H1 (cell line): ENCODE measurements at regions not wholly inside any gene's neighbourhood (a gene's known extent, or its start where the extent isn't known, plus 50 kb on each side); places are given as distances from the start of the nearest gene placed in this dataset.

Experiments
- CTCF ChIA-PET: fragments of 300-600 bp; sonication (Branson Sonifier 250); formaldehyde crosslinking; loops from one replicate; lab custom pipeline; 2021; ENCODE audit not compliant: partially characterized antibody; lab: Charles Lee
- POLR2A ChIA-PET: fragments of 300-600 bp; sonication (Branson Sonifier 250); formaldehyde crosslinking; loops from one replicate; lab custom pipeline; 2021; ENCODE audit warnings: inconsistent platforms; ENCODE audit not compliant: partially characterized antibody; lab: Charles Lee
- DNase-seq, 2 experiments: peaks; one replicate each; pipeline versions ENCODE4 v3.0.0 to v3.0.0-alpha.2; 2010 to 2022; ENCODE audit warnings: low spot score in 2 of 2, low read depth in 1 of 2, mixed read lengths in 1 of 2
- FAIRE-seq: peaks from 2 replicates; lab custom pipeline; 2011; peaks lifted over from hg19 to GRCh38; lab: Jason Lieb, UNC
- H2AFZ ChIP-seq: 2 replicates; pipeline ENCODE4 v1.8.1; 2012; ENCODE audit warnings: low read length, inconsistent platforms
- H2AK5ac ChIP-seq: 2 replicates; pipeline ENCODE4 v1.6.1; 2013; ENCODE audit warnings: low read depth, low read length
- H2BK120ac ChIP-seq: replicated peaks from 2 replicates; pipeline ENCODE3; 2013; ENCODE audit warnings: low read depth, low read length, inconsistent platforms
- H2BK12ac ChIP-seq: 2 replicates; pipeline ENCODE4 v1.6.1; 2013; ENCODE audit warnings: low read depth, low read length
- H2BK15ac ChIP-seq: 2 replicates; pipeline ENCODE4 v1.6.1; 2013; ENCODE audit warnings: low read length
- H2BK20ac ChIP-seq: 2 replicates; pipeline ENCODE4 v1.6.1; 2013; ENCODE audit warnings: low read length
- H2BK5ac ChIP-seq: 2 replicates; pipeline ENCODE4 v1.6.1; 2013; ENCODE audit warnings: low read depth, low read length
- H3K14ac ChIP-seq: 2 replicates; pipeline ENCODE4 v1.6.1; 2013; ENCODE audit warnings: inconsistent platforms; ENCODE audit not compliant: insufficient read length
- H3K18ac ChIP-seq: 2 replicates; pipeline ENCODE4 v1.6.1; 2013; ENCODE audit warnings: low read length; ENCODE audit errors: extremely low read depth
- H3K23ac ChIP-seq: 2 replicates; pipeline ENCODE4 v1.6.1; 2013; ENCODE audit warnings: inconsistent platforms; ENCODE audit not compliant: insufficient read length
- H3K23me2 ChIP-seq: 2 replicates; pipeline ENCODE4 v1.6.1; 2013; ENCODE audit warnings: low read depth, low read length
- H3K27ac ChIP-seq: 2 replicates; pipeline ENCODE4 v1.6.1; 2011; ENCODE audit warnings: low read depth, low read length, inconsistent platforms
- H3K27me3 ChIP-seq, 4 experiments: replicated peaks in 1 of 4; 1 replicate in 1 of 4; 2 replicates in 3 of 4; pipeline versions ENCODE4 v1.6.1 to v1.8.1; 2011 to 2013; ENCODE audit warnings: low read length in 3 of 4, mild to moderate bottlenecking in 3 of 4, inconsistent platforms in 2 of 4, mixed read lengths in 2 of 4, moderate library complexity in 1 of 4; ENCODE audit not compliant: control insufficient read depth in 3 of 4, insufficient read depth in 3 of 4; ENCODE audit errors: extremely low read depth in 1 of 4
- H3K36me3 ChIP-seq, 4 experiments: 2 replicates each; pipeline versions ENCODE4 v1.6.1 to v1.8.1; 2011 to 2013; ENCODE audit warnings: mild to moderate bottlenecking in 4 of 4, low read length in 3 of 4, moderate library complexity in 2 of 4, control low read depth in 1 of 4, inconsistent platforms in 1 of 4; ENCODE audit not compliant: insufficient read depth in 4 of 4, control insufficient read depth in 2 of 4
- H3K4ac ChIP-seq: replicated peaks from 2 replicates; pipeline ENCODE3; 2013; ENCODE audit warnings: low read length, low read depth, mixed read lengths, inconsistent platforms; ENCODE audit not compliant: insufficient read length
- H3K4me1 ChIP-seq, 4 experiments: replicated peaks in 1 of 4; 1 replicate in 1 of 4; 2 replicates in 3 of 4; pipeline versions ENCODE4 v1.6.1 to v1.8.1; 2011 to 2013; ENCODE audit warnings: low read length in 3 of 4, inconsistent platforms in 2 of 4, mixed read lengths in 1 of 4; ENCODE audit not compliant: insufficient read depth in 4 of 4, control insufficient read depth in 3 of 4
- H3K4me2 ChIP-seq, 2 experiments: 2 replicates each; pipeline versions ENCODE4 v1.6.1 to v1.8.1; 2011 to 2013; ENCODE audit warnings: low read depth in 2 of 2, low read length in 2 of 2, control low read depth in 1 of 2, inconsistent platforms in 1 of 2, mild to moderate bottlenecking in 1 of 2; ENCODE audit not compliant: insufficient read depth in 1 of 2
- H3K4me3 ChIP-seq, 4 experiments: fragments of 200-600, 300-600 bp in 1 of 4; sonication (generic), shearing (Covaris generic), sonication (Bioruptor Twin) in 1 of 4; 2 replicates each; pipeline versions ENCODE4 v1.5.1 to v1.8.1; 2011 to 2016; ENCODE audit warnings: low read length in 4 of 4, low read depth in 3 of 4, control low read depth in 2 of 4, inconsistent platforms in 2 of 4, mild to moderate bottlenecking in 2 of 4, mixed read lengths in 1 of 4, moderate library complexity in 1 of 4; ENCODE audit not compliant: insufficient read depth in 2 of 4; ENCODE audit errors: extremely low read depth in 1 of 4
- H3K56ac ChIP-seq: replicated peaks from 2 replicates; pipeline ENCODE3; 2013; ENCODE audit warnings: low read depth, mild to moderate bottlenecking, mixed read lengths, low read length, inconsistent platforms; ENCODE audit not compliant: insufficient read length
- H3K79me1 ChIP-seq: 2 replicates; pipeline ENCODE4 v1.6.1; 2013; ENCODE audit warnings: low read depth, low read length, control low read depth
- H3K79me2 ChIP-seq, 2 experiments: 2 replicates each; pipeline versions ENCODE4 v1.6.1 to v1.8.1; 2012 to 2013; ENCODE audit warnings: low read length in 2 of 2, mild to moderate bottlenecking in 2 of 2, inconsistent platforms in 1 of 2; ENCODE audit not compliant: insufficient read depth in 2 of 2, control insufficient read depth in 1 of 2
- H3K9ac ChIP-seq, 4 experiments: replicated peaks in 1 of 4; 1 replicate in 1 of 4; 2 replicates in 3 of 4; pipeline versions ENCODE4 v1.6.1 to v1.8.1; 2011 to 2013; ENCODE audit warnings: low read depth in 3 of 4, low read length in 3 of 4, control low read depth in 2 of 4, mild to moderate bottlenecking in 2 of 4, moderate library complexity in 2 of 4, inconsistent platforms in 1 of 4; ENCODE audit errors: extremely low read depth in 1 of 4
- H3K9me3 ChIP-seq, 2 experiments: 2 replicates each; pipeline versions ENCODE4 v1.6.1 to v1.8.1; 2012 to 2013; ENCODE audit warnings: mild to moderate bottlenecking in 2 of 2, moderate library complexity in 2 of 2, control low read depth in 1 of 2, inconsistent platforms in 1 of 2, low read depth in 1 of 2, low read length in 1 of 2, mixed read lengths in 1 of 2; ENCODE audit not compliant: insufficient read depth in 2 of 2
- H4K20me1 ChIP-seq, 2 experiments: replicated peaks in 1 of 2; 2 replicates each; pipeline versions ENCODE3 to v1.8.1; 2011 to 2013; ENCODE audit warnings: inconsistent platforms in 2 of 2, low read length in 2 of 2, mild to moderate bottlenecking in 1 of 2; ENCODE audit not compliant: insufficient read depth in 2 of 2, control insufficient read depth in 1 of 2
- H4K5ac ChIP-seq: 2 replicates; pipeline ENCODE4 v1.6.1; 2013; ENCODE audit warnings: low read length, low read depth, mixed read lengths, inconsistent platforms; ENCODE audit not compliant: insufficient read length
- H4K8ac ChIP-seq: 2 replicates; pipeline ENCODE4 v1.8.0; 2013; ENCODE audit warnings: mild to moderate bottlenecking, moderate library complexity, low read length, inconsistent platforms; ENCODE audit not compliant: insufficient read depth; ENCODE audit errors: extremely low read depth
- H4K91ac ChIP-seq: replicated peaks from 2 replicates; pipeline ENCODE3; 2013; ENCODE audit warnings: low read length, mixed read lengths, inconsistent platforms; ENCODE audit not compliant: insufficient read length
- CREB1 ChIP-seq: IDR thresholded peaks from 2 replicates; pipeline ENCODE4 v1.6.1; 2012; ENCODE audit warnings: inconsistent platforms
- KDM4A ChIP-seq: IDR thresholded peaks from one replicate; pipeline ENCODE4 v1.7.1; 2012; ENCODE audit warnings: low read depth, mild to moderate bottlenecking, moderate library complexity, low read length, inconsistent platforms; ENCODE audit not compliant: severe bottlenecking
- WGBS, 2 experiments: shearing (Covaris generic) in 1 of 2; methylation state at CpG; one replicate each; pipeline versions ENCODE4 v1.1.6 to v1.1.7; 2013 to 2015; ENCODE audit warnings: low lambda C conversion rate in 2 of 2, mixed read lengths in 2 of 2, inconsistent platforms in 1 of 2, low coverage in 1 of 2, missing lambda C conversion rate in 1 of 2; ENCODE audit not compliant: insufficient replicate concordance in 2 of 2, insufficient coverage in 1 of 2, insufficient read length in 1 of 2; ENCODE audit errors: extremely low coverage in 1 of 2, missing lambda C conversion rate in 1 of 2; 5-methylcytosine and 5-hydroxymethylcytosine counted together

DNA sequence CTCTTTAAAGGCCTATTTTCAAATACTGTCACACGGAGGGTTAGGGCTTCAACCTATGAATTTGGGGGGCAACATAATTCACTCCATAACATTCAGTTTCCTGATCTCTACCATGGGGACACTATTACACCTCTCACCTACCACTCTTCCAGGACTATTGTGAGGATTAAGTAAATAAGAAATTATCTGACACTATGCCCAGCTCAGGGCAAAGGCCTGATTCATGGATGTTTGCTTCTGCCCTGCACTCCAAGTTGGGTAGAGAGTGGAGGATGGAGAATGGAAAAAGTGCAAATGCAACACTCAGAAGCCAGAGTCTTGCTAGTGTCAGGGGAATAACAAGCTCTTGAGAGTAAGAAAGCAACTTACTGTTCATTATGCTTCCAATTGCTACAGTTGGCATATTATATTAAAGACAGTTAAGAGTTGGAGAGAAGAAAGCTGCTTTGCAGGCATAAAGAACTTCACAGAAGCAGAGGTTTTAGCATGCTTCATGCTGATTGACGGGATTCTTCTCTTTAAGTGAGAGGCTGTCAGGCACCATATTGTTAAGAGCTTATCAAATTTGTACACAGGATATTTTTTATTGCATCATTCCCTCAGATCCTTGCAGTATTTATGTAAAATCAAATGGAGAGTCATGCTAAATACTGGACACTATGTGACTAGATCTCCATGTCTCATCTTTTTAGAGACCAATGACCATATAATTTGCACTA is 375.3 kb downstream of the VPS13C start:
- FAIRE-seq = no peak
- POLR2A ChIA-PET = no interaction called here
- Histone ChIP-seq H3K36me3 (no peaks in the 10 kb centered on the region), H2BK20ac (0 out of 2 replicates have a peak overlapping the region, but pooled peaks have one; percentile 49), H3K14ac (no peak overlapping the region), H4K5ac (no peak overlapping the region), H4K91ac (no peak overlapping the region), H3K79me2 (no peaks in the 10 kb centered on the region), H2BK5ac (no peak overlapping the region)
- DNase-seq = no peak
- 97% methylated on average over 2 of the region's 2 CpGs; no CpG with 5 or more reads in 1 of the 2 experiments for WGBS, 2 experiments
- TF ChIP-seq CREB1 = no peak
- no peak for TF ChIP-seq KDM4A
- TF ChIP-seq, all 59 proteins: peak for 0
- Histone ChIP-seq H3K56ac (no peak overlapping the region), H2BK120ac (no peak overlapping the region), H4K8ac (no peak overlapping the region), H3K4me3 (no peak overlapping the region), H3K9me3 (no peaks in the 10 kb centered on the region), H3K4me2 (no peak overlapping the region), H2AFZ (no peak overlapping the region), H3K27me3 (no peaks in the 10 kb centered on the region), H3K9ac (no peak overlapping the region), H2BK15ac (no peak overlapping the region), H3K23me2 (no peaks in the 10 kb centered on the region), H4K20me1 (no peaks in the 10 kb centered on the region), H3K4ac (no peak overlapping the region), H2BK12ac (no peak overlapping the region), H3K79me1 (no peaks in the 10 kb centered on the region), H3K4me1 (peaks cover 1 to 7% (median 5%) of the 10 kb centered on the region in 4 experiments; a peak in 4 of 7 replicates), H3K18ac (no peak overlapping the region), H3K23ac (no peak overlapping the region), H3K27ac (no peak overlapping the region), H2AK5ac (no peak overlapping the region)
- CTCF ChIA-PET = interaction anchor here (0.7 kb wide), 1 partner anchor 468 kb away, joined by 3 read pairs; no protein-coding TSS in a partner anchor
